ENCODE measurements at regions not wholly inside any gene's neighbourhood (a gene's known extent, or its start where the extent isn't known, plus 50 kb on each side); places are given as distances from the start of the nearest gene placed in this dataset.

DNA sequence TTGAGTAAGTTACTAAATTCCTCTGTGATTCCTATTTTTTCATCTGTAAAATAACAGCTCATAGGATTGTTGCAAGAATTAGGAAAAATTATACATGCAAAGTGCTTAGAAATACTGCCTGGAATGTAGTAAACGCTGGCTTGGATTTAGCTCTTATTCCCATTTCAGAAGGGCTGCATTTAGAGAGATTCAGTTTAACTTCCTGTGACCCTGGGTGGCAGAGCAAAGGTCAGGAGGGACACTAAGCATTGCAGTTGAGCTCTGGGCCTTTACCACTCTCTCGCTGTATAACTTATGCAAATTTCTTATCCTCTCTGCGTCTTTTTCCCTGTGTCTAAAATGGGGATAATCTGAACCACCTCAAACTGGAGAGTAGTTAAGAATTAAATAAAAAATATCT is 241.0 kb upstream of the POU3F1 start (continued):
- TF ChIP-seq, protein P1, sequence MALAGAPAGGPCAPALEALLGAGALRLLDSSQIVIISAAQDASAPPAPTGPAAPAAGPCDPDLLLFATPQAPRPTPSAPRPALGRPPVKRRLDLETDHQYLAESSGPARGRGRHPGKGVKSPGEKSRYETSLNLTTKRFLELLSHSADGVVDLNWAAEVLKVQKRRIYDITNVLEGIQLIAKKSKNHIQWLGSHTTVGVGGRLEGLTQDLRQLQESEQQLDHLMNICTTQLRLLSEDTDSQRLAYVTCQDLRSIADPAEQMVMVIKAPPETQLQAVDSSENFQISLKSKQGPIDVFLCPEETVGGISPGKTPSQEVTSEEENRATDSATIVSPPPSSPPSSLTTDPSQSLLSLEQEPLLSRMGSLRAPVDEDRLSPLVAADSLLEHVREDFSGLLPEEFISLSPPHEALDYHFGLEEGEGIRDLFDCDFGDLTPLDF (CRISPR knock-in tag; IDR thresholded peaks at IDR 0.05), result no peak
- TF ChIP-seq NCOR1 (IDR thresholded peaks at IDR 0.05) (no peak), OTX1 (CRISPR knock-in tag; IDR thresholded peaks at IDR 0.05) (no peak)

DNA sequence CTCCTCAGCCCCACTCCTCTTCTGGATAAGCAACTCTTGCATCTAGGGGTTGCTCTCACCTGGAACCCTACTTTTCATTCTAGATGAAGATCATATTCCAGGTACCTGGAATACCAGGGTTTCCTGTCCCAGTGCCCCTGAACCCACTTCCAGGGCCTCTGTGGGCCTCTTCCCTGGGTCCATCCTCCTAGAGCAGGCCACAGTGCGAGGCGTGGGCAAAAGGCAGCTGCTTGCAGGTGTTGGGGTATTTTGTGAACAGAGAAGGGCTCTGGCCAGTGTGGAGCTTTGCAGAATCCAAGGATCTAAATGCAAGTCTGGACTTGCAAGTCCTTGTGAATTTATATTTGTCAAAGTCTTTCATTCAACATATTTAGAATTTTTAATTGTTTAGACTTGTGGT is 240.4 kb upstream of the POU3F1 start:
- BruUV-seq (replicated peaks), result no TSS peak
- Histone ChIP-seq H3K27me3 (ENCODE audit: control insufficient read depth in 2 of 2, insufficient read depth in 2 of 2, low read length in 2 of 2) (no peaks in the 10 kb centered on the region), H2AFZ (ENCODE audit: low read depth, low read length) (no peak overlapping the region), H3K4me1 (replicated peaks in 1 of 2; ENCODE audit: control insufficient read depth in 2 of 2, insufficient read depth in 2 of 2, low read length in 2 of 2) (peaks cover 5 to 7% of the 10 kb centered on the region in 2 experiments; a peak in 4 of 5 replicates), H3K9me1 (ENCODE audit: control insufficient read depth, insufficient read depth, low read length) (no peaks in the 10 kb centered on the region), H3K4me3 (no peak overlapping the region), H4K20me1 (replicated peaks; ENCODE audit: control insufficient read depth, insufficient read depth, low read length) (no peaks in the 10 kb centered on the region), H3K27ac (ENCODE audit: extremely low read depth, low read depth, low read length) (no peak overlapping the region), H3K4me2 (ENCODE audit: insufficient read depth, low read length) (no peak overlapping the region), H3K9ac (ENCODE audit: insufficient read depth in 1 of 2, low read depth in 2 of 2, low read length in 2 of 2) (no peak overlapping the region), H3K9me3 (replicated peaks; ENCODE audit: control insufficient read depth, insufficient read depth, low read depth, low read length) (no peaks in the 10 kb centered on the region), H3K79me2 (ENCODE audit: control insufficient read depth, insufficient read depth, low read length) (no peaks in the 10 kb centered on the region), H3K36me3 (ENCODE audit: control insufficient read depth, insufficient read depth, low read length) (no peaks in the 10 kb centered on the region)
- ATAC-seq (no peak), DNase-seq (ENCODE audit: extremely low read depth in 1 of 4, low spot score in 3 of 4) (no peak), FAIRE-seq (no peak)
- ChIA-PET POLR2A (no interaction called here), CTCF (ENCODE audit: low intra/inter-chr PET ratio) (interaction anchor here (0.6 kb wide), 1 partner anchor 383 kb away, joined by 3 read pairs; no protein-coding TSS in a partner anchor)
- in situ Hi-C loops (cut with MboI), result no loop called here
- TF ChIP-seq ZNF41 (CRISPR knock-in tag; conservative IDR thresholded peaks at IDR 0.05), result no peak
- TF ChIP-seq ERF (CRISPR knock-in tag; IDR thresholded peaks at IDR 0.05), result no peak
- TF ChIP-seq, protein P2, sequence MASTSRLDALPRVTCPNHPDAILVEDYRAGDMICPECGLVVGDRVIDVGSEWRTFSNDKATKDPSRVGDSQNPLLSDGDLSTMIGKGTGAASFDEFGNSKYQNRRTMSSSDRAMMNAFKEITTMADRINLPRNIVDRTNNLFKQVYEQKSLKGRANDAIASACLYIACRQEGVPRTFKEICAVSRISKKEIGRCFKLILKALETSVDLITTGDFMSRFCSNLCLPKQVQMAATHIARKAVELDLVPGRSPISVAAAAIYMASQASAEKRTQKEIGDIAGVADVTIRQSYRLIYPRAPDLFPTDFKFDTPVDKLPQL (IDR thresholded peaks at IDR 0.05; ENCODE audit: extremely low read depth, insufficient read length), result no peak
- no peak for TF ChIP-seq ZNF696 (CRISPR knock-in tag; conservative IDR thresholded peaks at IDR 0.05)
- no peak for TF ChIP-seq GATAD2B (IDR thresholded peaks at IDR 0.05; ENCODE audit: borderline replicate concordance)
- no peak for TF ChIP-seq PRPF4 (IDR thresholded peaks at IDR 0.05; ENCODE audit: insufficient read depth, low read depth, low read length, poor library complexity, severe bottlenecking)
- TF ChIP-seq, protein P3, sequence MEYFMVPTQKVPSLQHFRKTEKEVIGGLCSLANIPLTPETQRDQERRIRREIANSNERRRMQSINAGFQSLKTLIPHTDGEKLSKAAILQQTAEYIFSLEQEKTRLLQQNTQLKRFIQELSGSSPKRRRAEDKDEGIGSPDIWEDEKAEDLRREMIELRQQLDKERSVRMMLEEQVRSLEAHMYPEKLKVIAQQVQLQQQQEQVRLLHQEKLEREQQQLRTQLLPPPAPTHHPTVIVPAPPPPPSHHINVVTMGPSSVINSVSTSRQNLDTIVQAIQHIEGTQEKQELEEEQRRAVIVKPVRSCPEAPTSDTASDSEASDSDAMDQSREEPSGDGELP (CRISPR knock-in tag; IDR thresholded peaks at IDR 0.05; ENCODE audit: borderline replicate concordance), result no peak
- no peak for TF ChIP-seq ZNF124 (CRISPR knock-in tag; IDR thresholded peaks at IDR 0.05)
- no peak for TF ChIP-seq GATA2 (CRISPR knock-in tag; IDR thresholded peaks at IDR 0.05)
- TF ChIP-seq, protein P4, sequence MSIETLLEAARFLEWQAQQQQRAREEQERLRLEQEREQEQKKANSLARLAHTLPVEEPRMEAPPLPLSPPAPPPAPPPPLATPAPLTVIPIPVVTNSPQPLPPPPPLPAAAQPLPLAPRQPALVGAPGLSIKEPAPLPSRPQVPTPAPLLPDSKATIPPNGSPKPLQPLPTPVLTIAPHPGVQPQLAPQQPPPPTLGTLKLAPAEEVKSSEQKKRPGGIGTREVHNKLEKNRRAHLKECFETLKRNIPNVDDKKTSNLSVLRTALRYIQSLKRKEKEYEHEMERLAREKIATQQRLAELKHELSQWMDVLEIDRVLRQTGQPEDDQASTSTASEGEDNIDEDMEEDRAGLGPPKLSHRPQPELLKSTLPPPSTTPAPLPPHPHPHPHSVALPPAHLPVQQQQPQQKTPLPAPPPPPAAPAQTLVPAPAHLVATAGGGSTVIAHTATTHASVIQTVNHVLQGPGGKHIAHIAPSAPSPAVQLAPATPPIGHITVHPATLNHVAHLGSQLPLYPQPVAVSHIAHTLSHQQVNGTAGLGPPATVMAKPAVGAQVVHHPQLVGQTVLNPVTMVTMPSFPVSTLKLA (conservative IDR thresholded peaks at IDR 0.05), result no peak
- TF ChIP-seq, protein P5, sequence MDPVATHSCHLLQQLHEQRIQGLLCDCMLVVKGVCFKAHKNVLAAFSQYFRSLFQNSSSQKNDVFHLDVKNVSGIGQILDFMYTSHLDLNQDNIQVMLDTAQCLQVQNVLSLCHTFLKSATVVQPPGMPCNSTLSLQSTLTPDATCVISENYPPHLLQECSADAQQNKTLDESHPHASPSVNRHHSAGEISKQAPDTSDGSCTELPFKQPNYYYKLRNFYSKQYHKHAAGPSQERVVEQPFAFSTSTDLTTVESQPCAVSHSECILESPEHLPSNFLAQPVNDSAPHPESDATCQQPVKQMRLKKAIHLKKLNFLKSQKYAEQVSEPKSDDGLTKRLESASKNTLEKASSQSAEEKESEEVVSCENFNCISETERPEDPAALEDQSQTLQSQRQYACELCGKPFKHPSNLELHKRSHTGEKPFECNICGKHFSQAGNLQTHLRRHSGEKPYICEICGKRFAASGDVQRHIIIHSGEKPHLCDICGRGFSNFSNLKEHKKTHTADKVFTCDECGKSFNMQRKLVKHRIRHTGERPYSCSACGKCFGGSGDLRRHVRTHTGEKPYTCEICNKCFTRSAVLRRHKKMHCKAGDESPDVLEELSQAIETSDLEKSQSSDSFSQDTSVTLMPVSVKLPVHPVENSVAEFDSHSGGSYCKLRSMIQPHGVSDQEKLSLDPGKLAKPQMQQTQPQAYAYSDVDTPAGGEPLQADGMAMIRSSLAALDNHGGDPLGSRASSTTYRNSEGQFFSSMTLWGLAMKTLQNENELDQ (CRISPR knock-in tag; IDR thresholded peaks at IDR 0.05; ENCODE audit: borderline replicate concordance), result no peak
- WGBS (ENCODE audit: insufficient coverage, low coverage, missing lambda C conversion rate), result 61% methylated on average over 2 of the region's 2 CpGs
- intact Hi-C loops (cut with micrococcal nuclease), result no loop called here

Data from K562 (cell line).